Psoas muscle (tissue), 7 donors: ENCODE measurements at regions not wholly inside any gene's neighbourhood (a gene's known extent, or its start where the extent isn't known, plus 50 kb on each side); places are given as distances from the start of the nearest gene placed in this dataset.

ENCODE experiments used
- ATAC-seq, 4 donors: fragments of 200-7000 bp; cut with Tn5 transposase; one replicate each; pipeline ENCODE4 v1.9.1; 2020; ENCODE audit warnings: moderate library complexity in 3 of 4, mild to moderate bottlenecking in 2 of 4
- DNase-seq, 2 donors: peaks; one replicate each; pipeline ENCODE4 v3.0.0-alpha.2; 2020
- H3K27ac ChIP-seq: fragments of 200-600 bp; one replicate; pipeline ENCODE4 v1.8.0; 2022
- H3K27me3 ChIP-seq, 3 donors: fragments of 200-600 bp in 1 of 3; one replicate each; pipeline versions ENCODE4 v1.6.1 to v1.8.0; 2013 to 2022; ENCODE audit warnings: low read length in 2 of 3, mild to moderate bottlenecking in 2 of 3, moderate library complexity in 1 of 3; ENCODE audit not compliant: insufficient read depth in 3 of 3
- H3K36me3 ChIP-seq, 2 donors: fragments of 200-600 bp in 1 of 2; one replicate each; pipeline versions ENCODE4 v1.6.1 to v1.8.0; 2013 to 2022; ENCODE audit warnings: low read depth in 1 of 2, mild to moderate bottlenecking in 1 of 2, moderate library complexity in 1 of 2; ENCODE audit not compliant: insufficient read depth in 1 of 2
- H3K4me1 ChIP-seq: fragments of 200-600 bp; one replicate; pipeline ENCODE4 v1.8.0; 2022
- H3K4me3 ChIP-seq: fragments of 200-600 bp; one replicate; pipeline ENCODE4 v1.8.0; 2022; ENCODE audit warnings: mild to moderate bottlenecking
- H3K9me3 ChIP-seq: fragments of 200-600 bp; one replicate; pipeline ENCODE4 v1.8.0; 2022
- WGBS, 3 donors: extraction: QIAGEN DNeasy Blood & Tissue Kit; methylation state at CpG; one replicate each; pipeline versions ENCODE4 v1.1.6 to v1.1.7; 2013; 5-methylcytosine and 5-hydroxymethylcytosine counted together
- intact Hi-C, 2 donors: fragments of 100-400 bp; cut with DNase I; formaldehyde crosslinking; loops; one replicate each; pipeline versions ENCODE4 v1.11.0 to v1.14.2; 2022
- TF ChIP-seq, protein P1 (sequence below): fragments of 200-600 bp; IDR thresholded peaks from one replicate; pipeline ENCODE4 v1.8.0; 2022; ENCODE audit warnings: antibody characterized with exemption
- donor health status: healthy with polysubstance abuse.
- donor health status: DM: no; HTN: no; CAD: no; lungs with moderate emphysema.
- donor health status: Bipolar disorder and iron deficiency.
- donor health status: healthy.
- donor health status: DM: yes; HTN: yes; CAD: no.
- donor health status: DM: no; HTN: no; CAD: no.
- donor health status: DM: yes; HTN: yes; CAD: no.

GRCh38 chr20:57025261-57025660, 241.2 kb downstream of the BMP7 start:
- Histone ChIP-seq H3K36me3 (no peaks in the 10 kb centered on the region), H3K27me3 (peaks cover 0 to 12% (median 6%) of the 10 kb centered on the region in 3 donors), H3K27ac (no peak overlapping the region), H3K4me1 (no peaks in the 10 kb centered on the region), H3K4me3 (no peak overlapping the region), H3K9me3 (no peaks in the 10 kb centered on the region)
- ATAC-seq (no peak), DNase-seq (no peak)
- intact Hi-C loops, result no loop called here
- whole genome bisulfite sequencing, 3 donors, result 45 to 64% (median 48%) methylated on average over 3 of the region's 3 CpGs
- TF ChIP-seq, protein P1, sequence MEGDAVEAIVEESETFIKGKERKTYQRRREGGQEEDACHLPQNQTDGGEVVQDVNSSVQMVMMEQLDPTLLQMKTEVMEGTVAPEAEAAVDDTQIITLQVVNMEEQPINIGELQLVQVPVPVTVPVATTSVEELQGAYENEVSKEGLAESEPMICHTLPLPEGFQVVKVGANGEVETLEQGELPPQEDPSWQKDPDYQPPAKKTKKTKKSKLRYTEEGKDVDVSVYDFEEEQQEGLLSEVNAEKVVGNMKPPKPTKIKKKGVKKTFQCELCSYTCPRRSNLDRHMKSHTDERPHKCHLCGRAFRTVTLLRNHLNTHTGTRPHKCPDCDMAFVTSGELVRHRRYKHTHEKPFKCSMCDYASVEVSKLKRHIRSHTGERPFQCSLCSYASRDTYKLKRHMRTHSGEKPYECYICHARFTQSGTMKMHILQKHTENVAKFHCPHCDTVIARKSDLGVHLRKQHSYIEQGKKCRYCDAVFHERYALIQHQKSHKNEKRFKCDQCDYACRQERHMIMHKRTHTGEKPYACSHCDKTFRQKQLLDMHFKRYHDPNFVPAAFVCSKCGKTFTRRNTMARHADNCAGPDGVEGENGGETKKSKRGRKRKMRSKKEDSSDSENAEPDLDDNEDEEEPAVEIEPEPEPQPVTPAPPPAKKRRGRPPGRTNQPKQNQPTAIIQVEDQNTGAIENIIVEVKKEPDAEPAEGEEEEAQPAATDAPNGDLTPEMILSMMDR, result no peak

DNA sequence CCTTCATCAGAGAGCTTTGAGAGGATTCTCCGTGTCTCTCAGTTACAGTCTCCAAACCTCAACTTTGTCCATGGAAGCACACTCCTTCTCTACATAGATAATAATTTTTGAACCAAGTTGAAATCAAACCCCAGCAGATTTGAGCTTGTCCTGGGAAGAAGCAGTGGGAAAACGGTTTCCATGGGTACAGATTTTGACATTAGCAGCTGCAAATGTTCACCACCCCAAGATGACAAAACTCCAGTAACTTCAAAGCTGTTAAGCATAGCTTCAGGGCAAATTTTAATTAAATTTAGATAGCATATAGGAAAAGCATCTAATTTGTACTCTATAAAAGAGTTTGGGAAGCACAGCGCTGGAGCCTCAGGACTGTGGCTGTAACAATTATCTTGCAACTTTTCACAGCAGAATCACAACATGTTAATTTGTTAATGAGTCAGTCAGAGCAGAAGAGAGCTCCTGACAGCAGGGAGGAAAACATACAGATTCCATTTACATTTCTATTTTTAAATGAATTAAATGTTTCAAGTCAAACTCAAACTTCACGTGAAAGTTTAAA, 240.7 kb downstream of the BMP7 start:
- Histone ChIP-seq H3K27me3 (peaks cover 0 to 8% (median 6%) of the 10 kb centered on the region in 3 donors), H3K4me3 (no peak overlapping the region), H3K4me1 (no peaks in the 10 kb centered on the region), H3K27ac (no peak overlapping the region), H3K9me3 (no peaks in the 10 kb centered on the region), H3K36me3 (no peaks in the 10 kb centered on the region)
- ATAC-seq (no peak), DNase-seq (no peak)
- WGBS, 3 donors, result 23 to 31% (median 26%) methylated on average over 4 of the region's 4 CpGs
- TF ChIP-seq, protein P1, result no peak
- intact Hi-C loops, result no loop called here

- H3K27me3 ChIP-seq, result peaks cover 0 to 10% (median 3%) of the 10 kb centered on the region in 3 donors
- intact Hi-C loops, result no loop called here
- no peak for DNase-seq
- no peak for ATAC-seq
- no peaks in the 10 kb centered on the region for H3K9me3 ChIP-seq
- TF ChIP-seq, protein P1, result no peak
- 58 to 64% (median 62%) methylated on average over 5 of the region's 5 CpGs for WGBS, 3 donors
- no peak overlapping the region for H3K4me3 ChIP-seq
- H3K36me3 ChIP-seq, result no peaks in the 10 kb centered on the region
- H3K27ac ChIP-seq, result no peak overlapping the region
- H3K4me1 ChIP-seq, result no peaks in the 10 kb centered on the region
These were observed 238.7 kb downstream of the BMP7 start for GRCh38 chr20:57027777-57028176.

DNA sequence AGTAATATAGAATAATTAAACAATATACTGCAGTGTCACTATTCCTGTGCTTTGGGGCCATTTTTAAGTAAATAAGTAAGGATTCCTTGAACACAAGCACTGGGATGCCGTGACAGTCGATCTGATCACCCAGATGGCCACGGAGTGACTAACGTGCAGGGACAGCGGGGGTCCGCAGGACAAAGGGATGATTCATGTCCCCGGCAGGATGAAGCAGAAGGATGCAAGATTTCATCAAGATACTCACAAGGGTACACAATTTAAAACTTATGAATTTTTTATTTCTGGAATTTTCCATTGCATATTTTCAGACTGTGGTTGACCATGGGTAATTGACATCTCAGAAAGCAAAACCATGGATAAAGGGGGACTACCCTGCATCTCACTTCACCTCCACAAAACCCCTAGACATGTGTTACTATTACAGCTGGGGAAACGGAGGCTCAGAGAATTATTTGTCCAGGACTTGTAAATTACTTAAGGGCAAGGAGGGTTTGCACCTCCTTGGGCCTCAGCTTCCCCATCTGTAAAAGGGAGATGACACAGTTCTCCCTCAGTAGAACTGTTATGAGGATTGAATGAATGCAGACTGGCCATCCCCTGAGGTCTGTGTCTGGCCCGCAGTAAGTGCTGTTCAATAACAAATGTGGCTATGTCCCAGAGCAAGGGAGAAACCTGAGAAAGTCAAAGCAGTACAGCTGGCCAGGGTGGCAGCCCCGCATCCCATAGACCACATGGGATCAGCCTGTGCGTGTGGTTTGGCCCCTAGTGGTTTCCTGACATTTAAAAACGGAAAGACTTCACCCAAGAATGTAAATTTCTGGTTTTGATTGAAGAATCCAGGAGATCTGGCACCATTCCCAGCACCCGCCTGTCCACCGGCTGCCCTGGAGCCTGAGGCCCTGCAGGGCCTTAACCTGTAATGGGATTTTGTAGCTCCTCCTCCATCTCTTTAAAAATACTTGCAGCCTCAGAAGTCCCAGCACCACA, 235.5 kb downstream of the BMP7 start:
- Histone ChIP-seq H3K4me1 (no peaks in the 10 kb centered on the region), H3K9me3 (no peaks in the 10 kb centered on the region), H3K27me3 (peaks cover 0 to 4% (median 3%) of the 10 kb centered on the region in 3 donors), H3K27ac (no peak overlapping the region), H3K4me3 (no peak overlapping the region), H3K36me3 (no peaks in the 10 kb centered on the region)
- intact Hi-C loops, result no loop called here
- WGBS, 3 donors, result 44 to 48% (median 45%) methylated on average over 14 of the region's 14 CpGs
- TF ChIP-seq, protein P1, result no peak
- ATAC-seq (no peak), DNase-seq (no peak)
